ENCODE measurements at regions not wholly inside any gene's neighbourhood (a gene's known extent, or its start where the extent isn't known, plus 50 kb on each side); places are given as distances from the start of the nearest gene placed in this dataset.
A peak's percentile ranks its signal among the peaks of the same experiment; 100 is the strongest.
"Not testable (repeated sequence)": the region's sequence is repeated elsewhere in the genome, so short reads cannot be mapped to it uniquely, and the experiment has no call there.

DNA sequence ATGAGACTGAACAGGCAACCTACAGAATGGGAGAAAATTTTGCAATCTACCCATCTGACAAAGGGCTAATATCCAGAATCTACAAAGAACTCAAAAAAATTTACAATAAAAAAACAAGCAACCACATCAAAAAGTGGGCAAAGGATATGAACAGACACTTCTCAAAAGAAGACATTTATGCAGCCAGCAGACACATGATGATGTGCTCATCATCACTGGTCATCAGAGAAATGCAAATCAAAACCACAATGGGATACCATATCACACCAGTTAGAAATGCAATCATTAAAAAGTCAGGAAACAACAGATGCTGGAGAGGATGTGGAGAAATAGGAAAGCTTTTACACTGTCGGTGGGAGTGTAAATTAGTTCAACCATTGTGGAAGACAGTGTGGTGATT lies 51.7 kb upstream of the PAXBP1 start:
- H3K36me3 Mint-ChIP-seq; H3K4me3 Mint-ChIP-seq; DNase-seq (ENCODE audit: low spot score in 2 of 2, unreplicated experiment in 2 of 2); H3K27ac Mint-ChIP-seq; H3K4me1 Mint-ChIP-seq; H3K9me3 Mint-ChIP-seq: not testable (repeated sequence)
- peaks cover 10% of the 10 kb centered on the region for H3K27me3 Mint-ChIP-seq (ENCODE audit: low read depth)

- Mint-ChIP-seq H3K27ac (no peak overlapping the region), H3K9me3 (peaks cover 4% of the 10 kb centered on the region), H3K4me3 (no peak overlapping the region), H3K36me3 (no peaks in the 10 kb centered on the region), H3K27me3 (ENCODE audit: low read depth) (peaks cover 15% of the 10 kb centered on the region), H3K4me1 (no peaks in the 10 kb centered on the region)
- no peak for DNase-seq (ENCODE audit: low spot score in 2 of 2, unreplicated experiment in 2 of 2)
- no peak for TF ChIP-seq CTCF (IDR thresholded peaks at IDR 0.05; ENCODE audit: unreplicated experiment)
Observed at GRCh38 chr21:32824950-32825349, 53.4 kb upstream of the PAXBP1 start.

GRCh38 chr21:32826329-32827167 lies 55.0 kb upstream of the PAXBP1 start:
- H3K27me3 Mint-ChIP-seq (ENCODE audit: low read depth): peaks cover 20% of the 10 kb centered on the region
- DNase-seq (ENCODE audit: low spot score in 2 of 2, unreplicated experiment in 2 of 2): no peak
- peak; percentile 56 for TF ChIP-seq CTCF (IDR thresholded peaks at IDR 0.05; ENCODE audit: unreplicated experiment)
- peaks cover 4% of the 10 kb centered on the region for H3K9me3 Mint-ChIP-seq
- no peak overlapping the region for H3K27ac Mint-ChIP-seq
- no peaks in the 10 kb centered on the region for H3K36me3 Mint-ChIP-seq
- no peak overlapping the region for H3K4me3 Mint-ChIP-seq
- H3K4me1 Mint-ChIP-seq: no peaks in the 10 kb centered on the region

- H3K27ac Mint-ChIP-seq: no peak overlapping the region
- H3K4me3 Mint-ChIP-seq: no peak overlapping the region
- DNase-seq (ENCODE audit: low spot score in 2 of 2, unreplicated experiment in 2 of 2): no peak
- no peaks in the 10 kb centered on the region for H3K36me3 Mint-ChIP-seq
- H3K9me3 Mint-ChIP-seq: no peaks in the 10 kb centered on the region
- H3K4me1 Mint-ChIP-seq: no peaks in the 10 kb centered on the region
- H3K27me3 Mint-ChIP-seq (ENCODE audit: low read depth): peaks cover 27% of the 10 kb centered on the region
- no peak for TF ChIP-seq CTCF (IDR thresholded peaks at IDR 0.05; ENCODE audit: unreplicated experiment)
Observed at GRCh38 chr21:32828908-32829307, 57.4 kb upstream of the PAXBP1 start.

DNA sequence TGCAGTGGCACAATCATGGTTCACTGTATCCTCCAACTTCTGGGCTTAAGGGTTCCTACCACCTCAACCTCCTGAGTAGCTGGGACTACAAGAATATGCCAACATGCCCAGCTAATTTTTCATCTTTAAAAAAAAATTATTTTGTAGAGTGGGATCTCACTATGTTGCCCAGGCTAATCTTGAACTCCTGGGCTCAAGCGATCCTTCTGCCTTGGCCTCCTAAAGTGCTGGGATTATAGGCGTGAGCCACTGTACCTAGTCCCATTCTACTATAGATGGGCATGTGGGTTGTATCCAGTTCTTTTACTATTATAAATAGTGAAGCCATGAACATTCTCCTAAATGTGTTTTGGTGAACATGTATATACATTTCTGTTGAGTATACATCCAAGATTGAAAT lies 57.9 kb upstream of the PAXBP1 start:
- Mint-ChIP-seq H3K27ac (no peak overlapping the region), H3K27me3 (ENCODE audit: low read depth) (peaks cover 30% of the 10 kb centered on the region), H3K4me1 (no peaks in the 10 kb centered on the region), H3K4me3 (no peak overlapping the region), H3K36me3 (no peaks in the 10 kb centered on the region), H3K9me3 (no peaks in the 10 kb centered on the region)
- TF ChIP-seq CTCF (IDR thresholded peaks at IDR 0.05; ENCODE audit: unreplicated experiment): no peak
- DNase-seq (ENCODE audit: low spot score in 2 of 2, unreplicated experiment in 2 of 2): no peak

DNA sequence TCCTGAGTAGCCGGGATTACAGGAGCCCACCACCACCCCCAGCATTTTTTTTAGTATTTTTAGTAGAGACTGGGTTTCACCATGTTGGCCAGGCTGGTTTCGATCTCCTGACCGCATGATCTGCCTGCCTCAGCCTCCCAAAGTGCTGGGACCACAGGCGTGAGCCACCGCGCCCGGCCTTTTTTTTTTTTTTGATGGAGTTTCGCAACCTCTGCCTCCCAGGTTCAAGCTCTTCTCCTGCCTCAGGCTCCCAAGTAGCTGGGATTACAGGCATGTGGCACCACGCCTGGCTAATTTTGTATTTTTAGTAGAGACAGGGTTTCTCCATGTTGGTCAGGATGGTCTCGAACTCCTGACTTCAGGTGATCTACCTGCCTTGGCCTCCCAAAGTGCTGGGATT lies 60.2 kb upstream of the PAXBP1 start:
- peaks cover 37% of the 10 kb centered on the region for H3K27me3 Mint-ChIP-seq (ENCODE audit: low read depth)
- not testable (repeated sequence) for H3K4me3 Mint-ChIP-seq; H3K4me1 Mint-ChIP-seq; DNase-seq (ENCODE audit: low spot score in 2 of 2, unreplicated experiment in 2 of 2); H3K9me3 Mint-ChIP-seq; H3K36me3 Mint-ChIP-seq; H3K27ac Mint-ChIP-seq

All from mesothelial cell of epicardium (in vitro differentiated cells).